A549 (cell line): ENCODE measurements at regions not wholly inside any gene's neighbourhood (a gene's known extent, or its start where the extent isn't known, plus 50 kb on each side); places are given as distances from the start of the nearest gene placed in this dataset.

Source experiments
- ATAC-seq, 2 experiments: fragments of 200-7000 bp in 1 of 2; fragments of >200 bp in 1 of 2; cut with Nextera tagmentation in 1 of 2; cut with Tn5 transposase in 1 of 2; 3 replicates each; pipeline versions ENCODE4 v1.8.0 to v1.9.1; 2018 to 2020; ENCODE audit warnings: mild to moderate bottlenecking in 1 of 2, moderate library complexity in 1 of 2
- CTCF ChIA-PET: fragments of 300-600 bp; sonication (Branson Sonifier 250); formaldehyde crosslinking; extraction: SDS; loops from one replicate; lab custom pipeline; 2021; ENCODE audit warnings: antibody characterized with exemption, inconsistent platforms; lab: Yijun Ruan, JAX
- POLR2A ChIA-PET: fragments of 350-600 bp; formaldehyde crosslinking; extraction: SDS; loops from one replicate; lab custom pipeline; 2021; ENCODE audit warnings: antibody characterized with exemption, inconsistent platforms; lab: Yijun Ruan, JAX
- DNase-seq, 2 experiments: peaks; one replicate each; pipeline versions ENCODE4 v3.0.0 to v3.0.0-alpha.2; 2011 to 2016; ENCODE audit warnings: low read depth in 1 of 2, low spot score in 1 of 2
- FAIRE-seq: peaks from 2 replicates; lab custom pipeline; 2011; peaks lifted over from hg19 to GRCh38; lab: Jason Lieb, UNC
- H3K27ac ChIP-seq, 2 experiments: fragments of >200 bp; sonication (Bioruptor Twin); formaldehyde crosslinking; 3 replicates each; pipeline ENCODE4 v1.5.1; 2016 to 2017
- H3K4me1 ChIP-seq: fragments of >200 bp; sonication (Bioruptor Twin); formaldehyde crosslinking; 3 replicates; pipeline ENCODE4 v1.6.1; 2016
- H3K4me2 ChIP-seq: fragments of >200 bp; sonication (Bioruptor Twin); formaldehyde crosslinking; 3 replicates; pipeline ENCODE4 v1.6.1; 2016
- H3K4me3 ChIP-seq: fragments of >200 bp; sonication (Bioruptor Twin); formaldehyde crosslinking; 3 replicates; pipeline ENCODE4 v1.5.1; 2016
- H3K9me3 ChIP-seq: fragments of >200 bp; sonication (Bioruptor Twin); formaldehyde crosslinking; 3 replicates; pipeline ENCODE4 v1.6.1; 2016
- BHLHE40 ChIP-seq: IDR thresholded peaks from 2 replicates; pipeline ENCODE4 v1.6.1; 2012; ENCODE audit warnings: low read depth, low read length, inconsistent platforms
- CHD2 ChIP-seq: fragments of 150-350 bp; IDR thresholded peaks from 2 replicates; pipeline ENCODE4 v1.6.1; 2014; ENCODE audit warnings: low read length; ENCODE audit not compliant: partially characterized antibody
- CHD4 ChIP-seq: fragments of 200-600 bp; sonication (generic); IDR thresholded peaks from 2 replicates; pipeline ENCODE4 v1.6.1; 2016; ENCODE audit warnings: antibody characterized with exemption, mild to moderate bottlenecking, borderline replicate concordance
- CTCF ChIP-seq: fragments of >200 bp; sonication (Bioruptor Twin); formaldehyde crosslinking; IDR thresholded peaks from 3 replicates; pipeline ENCODE4 v1.5.1; 2016
- ELK1 ChIP-seq: fragments of 150-350 bp; IDR thresholded peaks from 2 replicates; pipeline ENCODE4 v1.6.1; 2014; ENCODE audit warnings: low read depth, mild to moderate bottlenecking, low read length
- HEYL ChIP-seq: fragments of 250-450 bp; sonication (Bioruptor Pico); IDR thresholded peaks from 2 replicates; pipeline ENCODE4 v1.8.0; 2021; ENCODE audit warnings: mild to moderate bottlenecking, moderate library complexity
- HOXB13 ChIP-seq: fragments of 250-450 bp; sonication (Bioruptor Pico); IDR thresholded peaks from 2 replicates; pipeline ENCODE4 v1.5.0; 2020; ENCODE audit warnings: low read depth, mild to moderate bottlenecking, moderate library complexity
- HOXB5 ChIP-seq: fragments of 250-450 bp; sonication (Bioruptor Pico); IDR thresholded peaks from 2 replicates; pipeline ENCODE4 v1.5.0; 2020; ENCODE audit warnings: mild to moderate bottlenecking, moderate library complexity
- JUN ChIP-seq, 2 experiments: fragments of >200 bp; sonication (Bioruptor Twin); formaldehyde crosslinking; IDR thresholded peaks; 2 replicates in 1 of 2; 3 replicates in 1 of 2; pipeline ENCODE4 v1.6.1; 2016 to 2017
- KDM1A ChIP-seq: fragments of 200-600 bp; sonication (generic); IDR thresholded peaks from 2 replicates; pipeline ENCODE4 v1.6.1; 2016; ENCODE audit warnings: low read depth, mild to moderate bottlenecking
- MAZ ChIP-seq: fragments of 150-350 bp; IDR thresholded peaks from 2 replicates; pipeline ENCODE4 v1.6.1; 2014; ENCODE audit warnings: antibody characterized with exemption, low read depth, low read length, borderline replicate concordance
- MYC ChIP-seq: IDR thresholded peaks from 2 replicates; pipeline ENCODE4 v1.6.1; 2012; ENCODE audit warnings: mild to moderate bottlenecking, inconsistent platforms, low read length, improper control_type of control experiment, borderline replicate concordance
- NFE2L2 ChIP-seq: fragments of 150-350 bp; conservative IDR thresholded peaks from 2 replicates; pipeline ENCODE4 v1.6.1; 2014; ENCODE audit warnings: low read length
- POLR2A ChIP-seq: IDR thresholded peaks from 2 replicates; pipeline ENCODE4 v1.6.1; 2012; ENCODE audit warnings: mild to moderate bottlenecking, low read length
- POLR2AphosphoS2 ChIP-seq: conservative IDR thresholded peaks from 2 replicates; pipeline ENCODE4 v1.6.1; 2012; ENCODE audit warnings: low read length, improper control_type of control experiment, inconsistent platforms
- RAD21 ChIP-seq, 2 experiments: fragments of >200 bp in 1 of 2; sonication (Bioruptor Twin) in 1 of 2; formaldehyde crosslinking in 1 of 2; IDR thresholded peaks in 1 of 2; conservative IDR thresholded peaks in 1 of 2; 2 replicates in 1 of 2; 3 replicates in 1 of 2; pipeline ENCODE4 v1.6.1; 2012 to 2018; ENCODE audit warnings: inconsistent platforms in 1 of 2
- RARB ChIP-seq: fragments of 250-450 bp; sonication (Bioruptor Pico); IDR thresholded peaks from 2 replicates; pipeline ENCODE4 v1.8.0; 2021; ENCODE audit warnings: mild to moderate bottlenecking, moderate library complexity
- RFX5 ChIP-seq: fragments of 450-650 bp; IDR thresholded peaks from 2 replicates; pipeline ENCODE4 v1.7.1; 2014; ENCODE audit warnings: antibody characterized with exemption, mild to moderate bottlenecking, moderate library complexity
- RNF2 ChIP-seq: fragments of 200-600 bp; sonication (generic); IDR thresholded peaks from 2 replicates; pipeline ENCODE4 v1.6.1; 2016; ENCODE audit warnings: low read depth, mild to moderate bottlenecking, antibody characterized with exemption, moderate library complexity, borderline replicate concordance
- ZC3H11A ChIP-seq: fragments of 450-650 bp; IDR thresholded peaks from 2 replicates; pipeline ENCODE4 v1.6.1; 2014; ENCODE audit warnings: antibody characterized with exemption, mild to moderate bottlenecking
- WGBS: methylation state at CpG from one replicate; pipeline ENCODE4 v1.1.6; 2017; ENCODE audit errors: missing lambda C conversion rate; 5-methylcytosine and 5-hydroxymethylcytosine counted together
- TF ChIP-seq, protein P1 (sequence below): fragments of >200 bp; sonication (Bioruptor Twin); formaldehyde crosslinking; IDR thresholded peaks from 3 replicates; pipeline ENCODE4 v1.6.1; 2016
- TF ChIP-seq, protein P2 (sequence below): fragments of 250-450 bp; sonication (Bioruptor Pico); IDR thresholded peaks from 2 replicates; pipeline ENCODE4 v1.5.0; 2021; ENCODE audit warnings: mild to moderate bottlenecking, moderate library complexity, borderline replicate concordance
- TF ChIP-seq, protein P3 (sequence below): IDR thresholded peaks from 2 replicates; pipeline ENCODE4 v1.6.1; 2012
- TF ChIP-seq, protein P4 (sequence below): IDR thresholded peaks from 2 replicates; pipeline ENCODE4 v1.6.1; 2012; ENCODE audit warnings: low read depth, borderline replicate concordance
- TF ChIP-seq, protein P5 (sequence below): IDR thresholded peaks from 2 replicates; pipeline ENCODE4 v1.6.1; 2012
- TF ChIP-seq, protein P6 (sequence below): fragments of >200 bp; sonication (Bioruptor Twin); formaldehyde crosslinking; IDR thresholded peaks from 2 replicates; pipeline ENCODE4 v1.6.1; 2016

- TF ChIP-seq POLR2AphosphoS2 (no peak), JUN (IDR thresholded peaks at IDR 0.05) (no peak), POLR2A (no peak), CTCF (no peak), HOXB13 (CRISPR knock-in tag) (no peak), ZC3H11A (no peak), ELK1 (no peak), RARB (CRISPR knock-in tag) (no peak), MAZ (no peak), CHD2 (no peak), MYC (no peak), RFX5 (no peak), HOXB5 (CRISPR knock-in tag) (no peak), NFE2L2 (no peak), CHD4 (no peak), RNF2 (no peak), RAD21 (conservative IDR thresholded peaks at IDR 0.05 in 1 of 2, IDR thresholded peaks at IDR 0.05 in 1 of 2) (no peak)
- TF ChIP-seq, protein P1, sequence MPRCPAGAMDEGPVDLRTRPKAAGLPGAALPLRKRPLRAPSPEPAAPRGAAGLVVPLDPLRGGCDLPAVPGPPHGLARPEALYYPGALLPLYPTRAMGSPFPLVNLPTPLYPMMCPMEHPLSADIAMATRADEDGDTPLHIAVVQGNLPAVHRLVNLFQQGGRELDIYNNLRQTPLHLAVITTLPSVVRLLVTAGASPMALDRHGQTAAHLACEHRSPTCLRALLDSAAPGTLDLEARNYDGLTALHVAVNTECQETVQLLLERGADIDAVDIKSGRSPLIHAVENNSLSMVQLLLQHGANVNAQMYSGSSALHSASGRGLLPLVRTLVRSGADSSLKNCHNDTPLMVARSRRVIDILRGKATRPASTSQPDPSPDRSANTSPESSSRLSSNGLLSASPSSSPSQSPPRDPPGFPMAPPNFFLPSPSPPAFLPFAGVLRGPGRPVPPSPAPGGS, result no peak
- TF ChIP-seq, protein P2, sequence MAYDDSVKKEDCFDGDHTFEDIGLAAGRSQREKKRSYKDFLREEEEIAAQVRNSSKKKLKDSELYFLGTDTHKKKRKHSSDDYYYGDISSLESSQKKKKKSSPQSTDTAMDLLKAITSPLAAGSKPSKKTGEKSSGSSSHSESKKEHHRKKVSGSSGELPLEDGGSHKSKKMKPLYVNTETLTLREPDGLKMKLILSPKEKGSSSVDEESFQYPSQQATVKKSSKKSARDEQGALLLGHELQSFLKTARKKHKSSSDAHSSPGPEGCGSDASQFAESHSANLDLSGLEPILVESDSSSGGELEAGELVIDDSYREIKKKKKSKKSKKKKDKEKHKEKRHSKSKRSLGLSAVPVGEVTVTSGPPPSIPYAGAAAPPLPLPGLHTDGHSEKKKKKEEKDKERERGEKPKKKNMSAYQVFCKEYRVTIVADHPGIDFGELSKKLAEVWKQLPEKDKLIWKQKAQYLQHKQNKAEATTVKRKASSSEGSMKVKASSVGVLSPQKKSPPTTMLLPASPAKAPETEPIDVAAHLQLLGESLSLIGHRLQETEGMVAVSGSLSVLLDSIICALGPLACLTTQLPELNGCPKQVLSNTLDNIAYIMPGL (CRISPR knock-in tag), result no peak
- TF ChIP-seq, protein P3, sequence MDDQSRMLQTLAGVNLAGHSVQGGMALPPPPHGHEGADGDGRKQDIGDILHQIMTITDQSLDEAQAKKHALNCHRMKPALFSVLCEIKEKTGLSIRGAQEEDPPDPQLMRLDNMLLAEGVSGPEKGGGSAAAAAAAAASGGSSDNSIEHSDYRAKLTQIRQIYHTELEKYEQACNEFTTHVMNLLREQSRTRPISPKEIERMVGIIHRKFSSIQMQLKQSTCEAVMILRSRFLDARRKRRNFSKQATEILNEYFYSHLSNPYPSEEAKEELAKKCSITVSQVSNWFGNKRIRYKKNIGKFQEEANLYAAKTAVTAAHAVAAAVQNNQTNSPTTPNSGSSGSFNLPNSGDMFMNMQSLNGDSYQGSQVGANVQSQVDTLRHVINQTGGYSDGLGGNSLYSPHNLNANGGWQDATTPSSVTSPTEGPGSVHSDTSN, result no peak
- TF ChIP-seq, all 56 proteins: peak for 0
- no peak for DNase-seq
- CTCF ChIA-PET, result no interaction called here
Observed at GRCh38 chr14:38507299-38507698, 251.4 kb upstream of the CLEC14A start.

GRCh38 chr14:38505973-38506249, 250.0 kb upstream of the CLEC14A start:
- no peak for DNase-seq
- no peak for ATAC-seq
- no peak for FAIRE-seq
- no peaks in the 10 kb centered on the region for H3K4me1 ChIP-seq
- CTCF ChIA-PET, result no interaction called here
- POLR2A ChIA-PET, result no interaction called here
- no peak overlapping the region for H3K4me3 ChIP-seq
- H3K4me2 ChIP-seq, result no peak overlapping the region
- TF ChIP-seq JUN (IDR thresholded peaks at IDR 0.05), result no peak
- TF ChIP-seq, protein P4, sequence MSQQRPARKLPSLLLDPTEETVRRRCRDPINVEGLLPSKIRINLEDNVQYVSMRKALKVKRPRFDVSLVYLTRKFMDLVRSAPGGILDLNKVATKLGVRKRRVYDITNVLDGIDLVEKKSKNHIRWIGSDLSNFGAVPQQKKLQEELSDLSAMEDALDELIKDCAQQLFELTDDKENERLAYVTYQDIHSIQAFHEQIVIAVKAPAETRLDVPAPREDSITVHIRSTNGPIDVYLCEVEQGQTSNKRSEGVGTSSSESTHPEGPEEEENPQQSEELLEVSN, result no peak
- no peak for TF ChIP-seq HEYL (CRISPR knock-in tag)
- TF ChIP-seq, protein P5, sequence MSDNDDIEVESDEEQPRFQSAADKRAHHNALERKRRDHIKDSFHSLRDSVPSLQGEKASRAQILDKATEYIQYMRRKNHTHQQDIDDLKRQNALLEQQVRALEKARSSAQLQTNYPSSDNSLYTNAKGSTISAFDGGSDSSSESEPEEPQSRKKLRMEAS, result no peak
- no peak for TF ChIP-seq POLR2A
- no peak for TF ChIP-seq BHLHE40
- TF ChIP-seq, protein P6, sequence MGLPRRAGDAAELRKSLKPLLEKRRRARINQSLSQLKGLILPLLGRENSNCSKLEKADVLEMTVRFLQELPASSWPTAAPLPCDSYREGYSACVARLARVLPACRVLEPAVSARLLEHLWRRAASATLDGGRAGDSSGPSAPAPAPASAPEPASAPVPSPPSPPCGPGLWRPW, result no peak
- no peak for TF ChIP-seq KDM1A
- TF ChIP-seq, all 56 proteins: peak for 0
- Histone ChIP-seq H3K9me3 (no peaks in the 10 kb centered on the region), H3K27ac (no peak overlapping the region)
- WGBS, result 0% methylated on average over 1 of the region's 1 CpG

More at GRCh38 chr14:38507299-38507698, 251.4 kb upstream of the CLEC14A start:
- no peaks in the 10 kb centered on the region for H3K4me1 ChIP-seq
- no peak overlapping the region for H3K4me2 ChIP-seq
- POLR2A ChIA-PET, result no interaction called here
- no peaks in the 10 kb centered on the region for H3K9me3 ChIP-seq
- no peak overlapping the region for H3K4me3 ChIP-seq
- no peak for FAIRE-seq
- no peak overlapping the region for H3K27ac ChIP-seq
- ATAC-seq, result no peak
